LHCN-M2 (cell line): ENCODE measurements at regions not wholly inside any gene's neighbourhood (a gene's known extent, or its start where the extent isn't known, plus 50 kb on each side); places are given as distances from the start of the nearest gene placed in this dataset.

Source experiments
- DNase-seq: peaks from one replicate; pipeline ENCODE4 v3.0.0-alpha.2; 2012; ENCODE audit warnings: low read depth

DNA sequence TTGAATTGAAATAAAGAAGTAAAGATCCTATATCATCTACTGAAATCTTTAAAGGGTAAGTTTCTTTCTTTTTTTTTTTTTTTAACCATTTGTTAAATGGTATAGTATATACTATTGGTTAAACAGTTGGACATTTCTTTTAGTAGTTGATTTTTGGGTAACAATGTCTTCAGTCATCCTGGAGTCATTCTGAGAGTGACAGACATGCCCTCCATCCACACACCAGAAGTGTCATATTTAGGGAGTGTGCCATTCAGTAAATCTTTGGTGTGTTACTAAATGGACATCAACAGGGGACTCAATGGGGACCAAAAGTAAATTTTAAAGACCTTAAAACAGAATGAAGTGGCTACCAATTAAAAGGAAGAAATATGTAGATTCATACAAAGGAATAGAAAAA, 50.8 kb upstream of the SLC39A10 start:
- no peak for DNase-seq

DNA sequence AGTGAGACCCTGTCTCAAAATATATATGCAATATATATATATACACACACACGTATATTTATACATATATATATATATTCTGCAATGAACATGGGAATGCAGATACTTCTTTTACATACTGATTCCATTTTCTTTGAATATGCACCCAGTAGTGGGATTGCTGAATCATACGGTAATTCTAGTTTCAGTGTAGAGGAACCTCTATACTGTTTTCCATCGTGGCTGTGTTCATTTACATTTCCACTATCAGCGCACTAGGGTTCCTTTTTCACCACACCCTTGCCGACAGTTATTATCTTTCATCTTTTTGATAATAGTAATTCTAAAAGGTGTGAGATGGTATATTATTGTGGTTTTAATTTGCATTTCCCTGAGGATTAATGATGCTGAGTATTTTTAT, 52.3 kb upstream of the SLC39A10 start:
- DNase-seq, result no peak

DNA sequence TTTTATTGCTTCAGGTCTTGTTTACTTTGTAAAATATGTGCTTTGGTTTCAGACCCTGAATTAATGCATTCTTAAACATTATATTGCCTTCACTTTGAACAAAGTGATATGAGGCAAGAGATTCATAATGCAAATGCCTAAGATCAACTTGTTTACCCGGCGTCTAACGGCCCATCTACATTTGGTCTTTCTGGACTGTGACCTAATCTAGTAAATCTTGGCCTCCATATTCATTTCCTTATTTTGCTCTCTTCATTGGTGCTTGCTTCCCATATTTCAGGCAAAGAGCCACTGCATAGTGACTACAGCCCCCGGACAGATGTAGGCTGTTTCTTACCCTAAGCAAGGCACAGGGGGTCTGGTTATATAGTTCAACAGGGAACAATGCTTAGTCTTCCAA, 53.0 kb upstream of the SLC39A10 start:
- no peak for DNase-seq

DNA sequence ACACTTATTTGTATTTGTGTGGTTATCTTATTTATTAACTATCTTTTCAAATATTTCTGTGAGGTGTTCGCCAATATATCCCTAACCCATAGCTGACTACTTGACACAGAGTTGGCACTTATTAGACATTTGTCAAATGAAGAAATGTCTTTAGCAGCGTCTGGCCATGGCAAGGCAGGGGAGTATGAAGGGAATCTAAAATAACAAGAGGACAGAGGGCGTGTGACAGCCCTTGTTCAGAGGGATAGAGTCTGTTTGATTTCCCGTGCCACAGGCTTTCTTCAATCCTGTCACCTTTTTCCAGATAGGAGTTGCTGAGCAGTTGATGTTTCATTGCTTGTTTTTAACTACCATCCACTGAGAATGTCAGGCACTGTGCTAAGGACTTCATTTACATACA, 53.6 kb upstream of the SLC39A10 start:
- no peak for DNase-seq

DNA sequence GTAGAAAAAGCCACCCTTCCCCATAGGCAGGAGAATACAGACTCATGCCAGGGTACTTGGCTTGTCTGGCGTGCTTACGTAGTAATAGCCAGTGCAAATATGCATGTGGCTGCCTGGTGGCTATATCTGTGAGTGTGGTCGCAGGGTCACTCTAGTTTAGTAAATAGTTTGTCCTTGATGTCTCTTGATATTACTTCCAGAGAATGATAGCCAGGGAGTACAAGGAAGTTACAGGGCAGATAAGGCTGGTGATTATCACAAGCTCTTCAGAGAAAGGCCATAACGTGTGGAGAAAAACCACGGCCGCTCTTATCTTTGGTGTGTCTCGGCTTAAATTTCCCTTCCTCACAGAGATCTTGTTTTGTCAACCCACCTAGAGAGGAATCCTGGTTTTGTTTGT, 54.3 kb upstream of the SLC39A10 start:
- DNase-seq, result no peak

DNA sequence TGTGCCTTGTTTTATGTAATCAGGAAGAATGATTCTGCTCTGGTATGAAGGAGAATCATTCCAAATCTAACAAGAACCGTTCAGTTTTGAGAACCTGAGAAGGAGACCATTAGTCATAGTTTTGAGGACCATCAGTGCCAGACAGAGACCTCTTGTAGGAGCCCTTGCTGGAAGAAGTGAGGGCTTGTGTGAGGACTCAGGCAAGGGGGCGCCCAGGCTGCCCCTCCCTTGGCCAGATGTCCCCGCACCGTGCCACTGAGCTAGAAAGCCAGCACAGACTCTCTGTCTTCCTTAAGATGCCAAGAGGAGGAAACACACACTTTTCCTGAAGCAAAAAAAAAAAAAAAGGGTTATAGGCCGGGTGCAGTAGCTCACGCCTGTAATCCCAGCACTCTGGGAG, 55.7 kb upstream of the SLC39A10 start:
- DNase-seq, result no peak

DNA sequence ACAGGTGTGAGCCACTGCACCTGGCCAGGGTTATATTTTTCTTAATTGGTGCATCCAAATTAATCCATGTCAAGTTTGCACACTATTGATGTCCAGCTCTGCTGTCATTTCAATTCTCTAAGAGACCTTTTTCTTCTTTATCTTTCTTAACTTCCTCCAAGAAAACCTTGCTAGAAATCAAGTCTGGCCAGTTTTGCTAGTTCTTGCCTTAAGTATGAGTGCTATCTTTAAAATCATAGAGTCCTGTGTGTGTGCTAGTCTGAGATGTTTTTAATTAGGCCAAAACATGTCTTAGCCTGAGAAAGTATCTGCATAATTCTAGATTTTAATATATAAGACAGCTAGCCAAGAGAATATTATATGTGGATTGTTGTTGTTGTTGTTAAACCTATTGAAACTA, 56.2 kb upstream of the SLC39A10 start:
- DNase-seq, result no peak

DNA sequence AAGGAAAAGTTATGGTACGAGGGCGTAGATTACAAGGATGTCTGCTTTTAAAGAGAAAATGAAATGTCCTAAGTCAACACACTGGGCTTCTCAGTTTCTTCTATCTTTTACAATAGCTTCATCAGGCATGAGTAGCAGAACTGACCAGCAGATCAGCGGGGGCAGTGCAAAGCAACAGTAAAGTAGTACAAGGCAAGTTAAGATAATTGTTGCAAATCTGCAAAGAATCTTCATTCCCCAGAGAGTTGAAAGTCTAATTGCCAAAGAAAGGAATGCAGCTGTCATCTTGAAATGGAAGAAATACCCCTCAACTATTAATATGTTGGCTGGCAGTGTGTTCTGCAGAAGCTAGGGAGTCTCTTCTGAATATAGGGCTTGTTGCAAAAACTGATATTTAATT, 60.2 kb upstream of the SLC39A10 start:
- DNase-seq, result peak; percentile 67

DNA sequence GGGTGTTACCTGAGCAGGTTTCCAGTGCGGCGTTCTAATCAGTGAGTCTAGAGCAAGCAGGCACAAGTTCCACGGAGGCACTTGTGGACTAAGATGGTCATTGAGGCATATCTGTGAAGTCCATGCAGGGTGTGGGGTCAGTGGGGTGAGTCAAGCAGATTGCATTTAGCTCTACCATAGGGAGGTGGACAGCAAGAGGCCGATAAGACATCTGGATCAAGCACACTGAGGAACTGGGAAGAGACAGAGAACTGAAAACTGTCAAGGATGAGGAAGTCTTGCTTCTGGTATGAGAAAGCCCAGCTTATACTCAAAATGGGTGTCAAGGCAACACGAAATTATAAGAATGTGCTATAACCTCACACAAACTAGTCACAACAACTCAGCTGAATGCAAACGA, 61.2 kb upstream of the SLC39A10 start:
- no peak for DNase-seq

DNA sequence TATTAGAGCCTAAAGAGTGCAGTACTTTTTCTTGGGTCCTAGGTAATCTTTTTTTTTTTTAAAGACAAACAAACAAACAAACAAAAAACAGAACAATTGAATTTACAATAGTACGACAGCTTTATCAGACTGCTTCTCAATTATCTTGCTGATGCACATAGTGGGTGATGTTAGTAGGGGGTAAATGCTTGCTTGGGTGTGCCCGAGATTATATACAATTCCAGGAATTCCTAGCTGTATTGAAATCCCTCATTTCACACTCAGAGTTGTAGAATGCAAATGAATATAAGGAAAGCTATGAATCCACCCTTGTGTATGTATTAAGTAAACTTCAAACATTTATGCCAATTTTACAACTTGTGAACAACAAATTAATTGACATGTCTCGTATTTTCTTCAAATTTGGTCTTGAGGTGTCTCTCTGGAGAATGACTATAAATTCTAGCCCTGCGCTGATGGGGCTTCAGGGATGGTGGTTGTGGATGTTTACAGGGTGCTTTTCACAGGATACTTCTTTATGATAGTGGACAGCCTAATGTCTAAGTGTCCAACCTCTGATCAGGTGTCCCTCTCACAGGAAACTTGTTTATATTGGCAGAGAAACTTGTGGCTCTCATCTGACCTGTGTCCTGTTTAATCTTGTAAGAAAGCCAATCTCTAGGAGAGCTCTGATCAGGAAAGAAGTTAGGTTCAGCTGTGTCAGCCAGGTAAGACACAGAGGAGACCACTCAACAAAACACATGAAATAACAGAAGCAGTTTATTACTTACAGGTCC, 61.9 kb upstream of the SLC39A10 start:
- no peak for DNase-seq

DNA sequence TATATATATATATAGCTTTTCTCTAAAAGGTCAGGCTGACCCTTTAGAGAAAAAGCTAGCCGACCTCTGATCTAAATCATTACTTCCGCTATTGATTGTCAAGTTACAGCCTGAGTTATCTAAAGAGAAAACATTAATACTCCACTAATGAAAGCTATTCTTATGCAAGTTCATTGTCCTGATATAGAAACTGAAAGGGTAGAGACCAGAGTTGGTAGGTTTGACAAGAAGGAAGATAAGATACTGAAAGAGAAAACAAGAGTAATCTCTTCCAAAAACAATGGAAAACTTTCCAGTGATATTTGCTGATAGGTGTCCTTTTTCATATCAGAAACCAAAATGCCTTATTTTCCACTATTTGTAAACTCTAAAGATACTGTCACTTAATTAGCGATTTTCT, 62.8 kb upstream of the SLC39A10 start:
- no peak for DNase-seq

DNA sequence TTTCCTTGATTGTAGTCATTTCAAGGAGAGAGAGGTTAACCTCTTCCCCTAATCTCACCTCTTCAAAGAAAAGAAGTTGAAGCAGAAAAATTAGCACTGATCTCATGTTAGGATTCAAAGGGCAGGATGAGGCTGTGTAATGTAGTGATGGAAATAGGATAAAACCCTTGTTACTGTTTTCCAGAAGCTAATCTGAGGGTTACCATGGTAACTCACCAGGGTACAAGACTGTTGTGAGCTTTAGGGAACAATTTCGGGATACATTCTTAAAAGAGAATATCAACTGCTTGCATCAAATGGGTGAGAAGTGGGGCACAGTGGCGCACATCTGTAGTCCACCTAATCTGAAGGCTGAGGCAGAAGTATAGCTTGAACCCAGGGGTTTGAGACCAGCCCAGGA, 64.9 kb upstream of the SLC39A10 start:
- no peak for DNase-seq

DNA sequence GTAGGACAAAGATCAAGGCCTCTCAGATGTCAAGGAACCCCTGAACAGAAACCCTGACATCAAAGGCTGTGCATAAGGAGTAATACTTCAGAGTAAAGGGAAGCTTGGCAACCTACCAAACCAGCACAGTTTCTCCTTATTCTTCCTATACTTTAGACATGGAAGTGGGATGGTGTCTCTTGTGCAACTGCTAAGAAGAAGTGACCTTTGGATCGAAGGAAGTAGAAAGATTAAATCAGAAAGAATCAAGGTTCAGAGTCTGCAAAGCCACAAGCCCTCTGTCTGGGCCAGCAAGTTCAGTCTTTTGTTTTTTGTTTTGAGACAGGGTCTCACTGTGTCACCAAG, 66.2 kb upstream of the SLC39A10 start:
- no peak for DNase-seq

DNA sequence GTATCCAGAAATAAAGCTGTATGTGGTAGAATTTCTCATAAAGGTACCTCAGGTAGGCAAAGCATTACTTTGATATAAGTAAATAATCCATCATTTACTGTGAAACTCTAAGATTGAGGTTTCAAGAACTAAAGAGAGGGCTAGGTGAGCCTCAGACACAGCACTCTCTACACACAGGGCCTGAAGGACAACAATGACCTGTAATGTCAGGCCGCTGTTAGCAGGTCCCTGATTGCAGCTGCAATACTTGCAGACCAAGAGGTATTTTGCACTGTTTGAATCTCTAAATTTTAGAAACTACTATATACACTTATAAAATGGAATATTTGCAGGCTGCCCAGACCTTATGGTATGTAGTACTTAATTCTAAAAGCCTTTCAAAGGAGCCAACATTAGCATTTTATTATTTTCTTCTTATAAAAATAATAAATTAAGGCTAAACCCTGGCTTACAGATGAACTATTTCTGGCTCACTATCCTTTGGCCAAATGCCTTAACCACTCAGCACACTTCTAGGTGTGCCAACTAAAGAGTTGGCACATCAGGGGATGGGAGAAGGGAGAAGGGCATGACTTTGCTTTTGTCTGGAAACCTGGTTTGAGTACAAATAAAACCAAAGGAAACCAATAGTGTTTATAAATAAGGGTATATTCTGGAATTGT, 66.7 kb upstream of the SLC39A10 start:
- DNase-seq, result no peak

DNA sequence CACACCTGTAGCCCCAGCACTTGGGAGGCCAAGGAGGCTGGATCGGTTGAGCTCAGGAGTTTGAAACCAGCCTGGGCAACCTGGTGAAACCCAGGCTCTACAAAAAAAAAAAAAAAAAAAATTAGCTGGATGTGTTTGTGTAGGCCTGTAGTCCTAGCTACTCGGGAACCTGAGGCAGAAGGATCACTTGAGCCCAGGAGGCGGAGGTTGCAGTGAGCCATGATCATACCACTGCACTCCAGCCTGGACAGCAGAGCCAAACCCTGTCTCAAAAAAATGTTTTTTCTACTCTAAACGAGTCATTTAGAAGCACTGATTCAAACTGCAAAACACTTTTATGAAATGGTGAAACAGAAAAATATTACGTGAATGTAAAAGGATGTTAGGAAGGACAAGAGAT, 69.1 kb upstream of the SLC39A10 start:
- no peak for DNase-seq

DNA sequence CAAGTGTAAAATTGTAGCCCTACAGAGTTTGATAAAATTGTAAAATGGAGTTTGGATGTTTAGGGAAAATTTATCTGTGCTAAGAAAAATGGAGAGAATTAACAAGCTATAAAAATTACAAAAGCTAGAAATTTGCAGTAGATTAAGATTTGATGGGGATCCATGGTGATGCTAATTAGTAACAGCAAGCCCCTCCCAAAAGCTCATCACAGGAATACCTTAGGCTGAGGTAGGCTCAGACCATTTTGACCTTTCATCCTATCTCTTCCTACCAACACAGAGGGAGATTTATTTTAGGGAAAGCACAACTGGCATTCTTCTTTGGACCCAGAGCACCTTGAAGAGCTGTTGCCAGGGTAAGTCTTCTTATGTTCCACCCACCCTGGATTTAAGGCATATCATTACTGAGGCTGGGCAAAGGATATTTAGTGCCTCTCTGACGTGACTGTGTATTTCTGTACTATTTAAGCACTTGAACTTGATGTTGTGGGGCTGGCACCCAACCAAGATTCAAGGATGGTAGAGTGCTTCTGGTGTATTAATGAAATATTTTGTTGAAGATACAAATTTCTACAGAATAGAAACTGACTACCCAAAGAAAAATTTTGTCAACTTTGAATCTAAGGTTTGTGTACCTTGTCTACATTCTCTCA, 70.8 kb upstream of the SLC39A10 start:
- no peak for DNase-seq

DNA sequence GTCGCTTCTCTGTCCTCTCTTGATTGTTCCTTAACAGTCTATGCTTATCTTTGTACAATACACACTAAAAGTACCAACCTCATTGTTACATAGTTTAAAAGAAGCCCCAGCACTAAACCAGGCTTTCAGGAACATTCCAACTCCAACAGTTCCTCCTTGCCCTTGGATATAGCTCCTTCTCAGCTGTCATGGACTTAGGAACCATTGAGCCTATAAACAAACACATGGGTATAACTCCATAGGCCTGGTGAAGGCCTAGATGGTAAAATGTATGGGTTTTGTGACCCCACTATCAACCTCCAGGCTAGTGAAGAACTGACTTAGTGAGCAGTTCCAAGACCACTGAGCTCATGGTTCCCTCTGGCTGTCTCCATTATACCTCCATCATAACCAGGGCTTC, 74.8 kb upstream of the SLC39A10 start:
- no peak for DNase-seq

DNA sequence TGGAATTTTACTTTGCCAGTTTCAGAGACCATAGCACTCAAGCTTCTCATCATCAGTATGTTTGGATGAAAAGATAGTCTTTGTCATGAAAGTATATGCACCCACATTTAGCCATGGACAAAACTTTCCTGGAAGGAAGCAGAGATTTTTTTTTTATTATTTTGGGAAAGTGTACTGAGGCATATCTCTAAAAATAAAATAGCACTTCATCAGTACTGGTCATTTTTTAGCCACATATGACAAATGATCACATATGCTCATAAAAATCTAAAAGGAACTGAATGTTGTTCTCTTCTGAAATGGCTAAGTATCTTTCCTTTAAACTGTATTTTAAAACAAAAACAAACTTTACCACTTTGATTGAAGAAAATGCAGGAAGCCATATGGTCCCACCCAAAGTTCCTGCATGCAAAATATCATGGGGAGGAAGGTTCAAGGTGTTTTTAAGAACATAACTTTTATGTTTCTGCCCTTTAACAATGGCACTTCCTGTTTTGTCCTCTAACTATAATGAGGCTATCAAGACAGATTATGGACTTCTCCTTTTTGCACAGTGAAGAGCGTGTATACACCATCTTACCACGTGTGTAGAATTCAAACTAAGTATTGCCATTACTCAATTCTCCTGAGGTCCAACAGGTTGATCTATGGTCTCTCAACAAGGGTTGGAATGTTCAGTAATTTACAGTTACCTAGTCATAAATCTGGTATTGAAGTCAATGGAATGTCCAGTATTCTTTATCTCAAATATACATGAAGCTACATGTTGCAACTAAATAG, 77.1 kb upstream of the SLC39A10 start:
- DNase-seq, result peak; percentile 22

DNA sequence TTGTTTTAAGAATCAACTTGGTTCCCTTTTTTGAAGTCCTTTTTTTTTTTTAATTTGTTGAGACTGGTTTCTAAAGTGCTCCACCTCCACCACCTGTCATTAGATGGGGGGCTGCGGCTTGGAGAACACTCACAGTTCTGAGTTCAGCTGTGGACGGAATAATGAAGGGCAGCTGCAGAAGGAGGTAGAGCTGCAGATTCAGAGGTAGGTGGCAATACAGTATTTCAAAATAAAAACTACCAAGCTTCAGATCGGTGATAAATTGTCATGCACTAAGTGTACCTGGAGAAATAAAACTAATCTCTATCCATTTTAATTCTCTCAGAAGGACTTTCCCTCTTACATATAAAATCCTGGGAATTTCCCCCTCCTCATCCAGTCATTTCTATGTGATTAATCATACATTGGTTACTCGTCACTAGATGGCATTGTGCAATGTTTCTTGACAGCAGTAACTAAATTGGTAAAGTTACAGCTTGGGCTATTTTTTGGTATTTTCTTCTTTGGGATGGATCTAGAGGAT, 81.1 kb upstream of the SLC39A10 start:
- DNase-seq, result peak; percentile 85

DNA sequence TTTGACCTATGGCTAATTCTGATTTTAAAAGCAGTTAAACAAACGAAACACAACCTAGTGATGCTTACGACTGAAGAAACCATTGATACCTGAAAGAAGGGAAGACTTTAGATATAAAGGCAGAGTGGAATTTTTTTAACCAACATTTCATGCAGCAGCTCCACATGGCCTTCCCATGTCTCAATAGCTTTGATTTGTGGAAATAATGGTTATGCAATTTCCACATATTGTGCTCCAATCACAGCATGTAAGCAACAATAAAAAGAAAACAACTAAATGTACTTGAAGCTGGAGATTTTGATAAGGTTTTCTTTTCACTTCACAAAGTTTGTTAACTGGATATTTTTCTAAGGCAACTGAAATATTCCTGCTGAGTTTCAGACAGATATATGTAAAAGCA, 82.0 kb upstream of the SLC39A10 start:
- DNase-seq, result no peak

DNA sequence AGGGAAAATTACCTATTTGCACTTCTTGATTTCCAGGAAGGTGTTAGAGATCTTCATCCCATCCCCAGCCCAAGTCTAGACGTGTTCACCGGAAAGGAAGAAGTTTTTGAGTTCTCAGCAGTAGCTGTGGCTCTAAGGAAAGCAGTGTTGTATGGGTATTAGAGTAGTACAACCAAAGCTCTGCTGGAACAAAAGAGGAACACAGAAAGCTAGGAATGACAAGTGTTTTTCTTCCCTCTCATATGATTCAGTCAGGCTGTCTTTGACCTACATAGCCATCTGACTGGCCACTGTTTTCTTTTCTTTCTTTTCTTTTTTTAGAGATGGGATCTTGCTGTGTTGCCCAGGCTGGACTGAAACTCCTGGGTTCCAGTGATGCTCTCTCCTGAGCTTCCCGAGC, 82.7 kb upstream of the SLC39A10 start:
- no peak for DNase-seq
